D721Med (cell line): ENCODE measurements at regions not wholly inside any gene's neighbourhood (a gene's known extent, or its start where the extent isn't known, plus 50 kb on each side); places are given as distances from the start of the nearest gene placed in this dataset.

Source experiments
- DNase-seq: peaks from one replicate; pipeline ENCODE4 v3.0.0; 2011; ENCODE audit warnings: low spot score; ENCODE audit not compliant: insufficient read length
- FAIRE-seq: peaks from 2 replicates; lab custom pipeline; 2011; peaks lifted over from hg19 to GRCh38; lab: Jason Lieb, UNC
- CTCF ChIP-seq: IDR thresholded peaks from 2 replicates; pipeline ENCODE4 v1.5.1; 2012; ENCODE audit warnings: mild to moderate bottlenecking, control low read depth; ENCODE audit not compliant: insufficient read depth; ENCODE audit errors: missing control alignments

- DNase-seq (no peak), FAIRE-seq (no peak)
- no peak for TF ChIP-seq CTCF
Observed at GRCh38 chr2:239606741-239607516, 206.1 kb upstream of the HDAC4 start.

GRCh38 chr2:239605976-239606375, 205.2 kb upstream of the HDAC4 start:
- no peak for TF ChIP-seq CTCF
- no peak for DNase-seq
- FAIRE-seq = no peak

- TF ChIP-seq CTCF = no peak
- no peak for DNase-seq
- FAIRE-seq = no peak
Observed at GRCh38 chr2:239605409-239605808, 204.6 kb upstream of the HDAC4 start.

GRCh38 chr2:239604861-239605260, 204.0 kb upstream of the HDAC4 start:
- no peak for TF ChIP-seq CTCF
- DNase-seq = no peak
- no peak for FAIRE-seq

- DNase-seq (no peak), FAIRE-seq (no peak)
- no peak for TF ChIP-seq CTCF
Observed at GRCh38 chr2:239603411-239604356, 202.9 kb upstream of the HDAC4 start.

- no peak for FAIRE-seq
- no peak for TF ChIP-seq CTCF
- no peak for DNase-seq
Observed at GRCh38 chr2:239602290-239603282, 201.8 kb upstream of the HDAC4 start.
